BLaER1 (cell line): ENCODE measurements at regions not wholly inside any gene's neighbourhood (a gene's known extent, or its start where the extent isn't known, plus 50 kb on each side); places are given as distances from the start of the nearest gene placed in this dataset.

Experiments used
- H3K27ac ChIP-seq: shearing (Covaris generic); formaldehyde crosslinking; 2 replicates; pipeline ENCODE4 v1.8.1; 2022
- H3K27me3 ChIP-seq: shearing (Covaris generic); formaldehyde crosslinking; 2 replicates; pipeline ENCODE4 v1.8.1; 2022
- H3K36me3 ChIP-seq: shearing (Covaris generic); formaldehyde crosslinking; 2 replicates; pipeline ENCODE4 v1.8.1; 2022
- H3K4me1 ChIP-seq: shearing (Covaris generic); formaldehyde crosslinking; 2 replicates; pipeline ENCODE4 v1.8.1; 2022
- H3K4me2 ChIP-seq: shearing (Covaris generic); formaldehyde crosslinking; 2 replicates; pipeline ENCODE4 v1.8.1; 2022
- H3K4me3 ChIP-seq: shearing (Covaris generic); formaldehyde crosslinking; 2 replicates; pipeline ENCODE4 v1.8.1; 2022
- H3K9ac ChIP-seq: shearing (Covaris generic); formaldehyde crosslinking; 2 replicates; pipeline ENCODE4 v1.8.1; 2022
- H3K9me3 ChIP-seq: shearing (Covaris generic); formaldehyde crosslinking; 2 replicates; pipeline ENCODE4 v1.8.1; 2022
- H4K20me1 ChIP-seq: shearing (Covaris generic); formaldehyde crosslinking; 2 replicates; pipeline ENCODE4 v1.8.1; 2022
- Cebpa-rat ChIP-seq: shearing (Covaris generic); IDR thresholded peaks from 2 replicates; pipeline ENCODE4 v1.8.1; 2022

- Histone ChIP-seq H4K20me1 (no peaks in the 10 kb centered on the region), H3K4me3 (no peak overlapping the region), H3K9ac (no peak overlapping the region), H3K27me3 (no peaks in the 10 kb centered on the region), H3K9me3 (no peaks in the 10 kb centered on the region), H3K36me3 (no peaks in the 10 kb centered on the region), H3K4me1 (no peaks in the 10 kb centered on the region), H3K4me2 (no peak overlapping the region), H3K27ac (no peak overlapping the region)
- TF ChIP-seq Cebpa-rat: no peak
These were observed 56.0 kb upstream of the PTPRM start for GRCh38 chr18:7511106-7511505.

- Histone ChIP-seq H3K9ac (no peak overlapping the region), H3K27me3 (no peaks in the 10 kb centered on the region)
These were observed 54.8 kb upstream of the PTPRM start for GRCh38 chr18:7512348-7512747.

GRCh38 chr18:7512990-7513389, 54.1 kb upstream of the PTPRM start:
- Histone ChIP-seq H3K9me3 (no peaks in the 10 kb centered on the region), H3K27ac (no peak overlapping the region), H3K4me1 (no peaks in the 10 kb centered on the region), H3K9ac (no peak overlapping the region), H3K4me3 (no peak overlapping the region), H3K36me3 (no peaks in the 10 kb centered on the region), H4K20me1 (no peaks in the 10 kb centered on the region), H3K4me2 (no peak overlapping the region), H3K27me3 (no peaks in the 10 kb centered on the region)
- no peak for TF ChIP-seq Cebpa-rat

More at GRCh38 chr18:7512348-7512747, 54.8 kb upstream of the PTPRM start:
- Histone ChIP-seq H3K27ac (no peak overlapping the region), H3K4me3 (no peak overlapping the region), H3K36me3 (no peaks in the 10 kb centered on the region), H4K20me1 (no peaks in the 10 kb centered on the region), H3K9me3 (no peaks in the 10 kb centered on the region), H3K4me1 (no peaks in the 10 kb centered on the region), H3K4me2 (no peak overlapping the region)
- no peak for TF ChIP-seq Cebpa-rat

GRCh38 chr18:7514796-7515440, 52.2 kb upstream of the PTPRM start:
- H3K9me3 ChIP-seq: no peaks in the 10 kb centered on the region
- H3K4me2 ChIP-seq: no peak overlapping the region
- H4K20me1 ChIP-seq: no peaks in the 10 kb centered on the region
- no peaks in the 10 kb centered on the region for H3K4me1 ChIP-seq
- no peak overlapping the region for H3K27ac ChIP-seq
- no peaks in the 10 kb centered on the region for H3K36me3 ChIP-seq
- no peak overlapping the region for H3K9ac ChIP-seq
- no peaks in the 10 kb centered on the region for H3K27me3 ChIP-seq
- no peak overlapping the region for H3K4me3 ChIP-seq
- no peak for TF ChIP-seq Cebpa-rat

- H3K9ac ChIP-seq: no peak overlapping the region
- H3K4me1 ChIP-seq: no peaks in the 10 kb centered on the region
- no peak overlapping the region for H3K27ac ChIP-seq
- no peaks in the 10 kb centered on the region for H3K9me3 ChIP-seq
- no peak for TF ChIP-seq Cebpa-rat
- no peaks in the 10 kb centered on the region for H4K20me1 ChIP-seq
- no peak overlapping the region for H3K4me3 ChIP-seq
- H3K27me3 ChIP-seq: no peaks in the 10 kb centered on the region
- no peak overlapping the region for H3K4me2 ChIP-seq
- H3K36me3 ChIP-seq: no peaks in the 10 kb centered on the region
These were observed 50.6 kb upstream of the PTPRM start for GRCh38 chr18:7516266-7517117.
